Neural cell (in vitro differentiated cells): ENCODE measurements at regions not wholly inside any gene's neighbourhood (a gene's known extent, or its start where the extent isn't known, plus 50 kb on each side); places are given as distances from the start of the nearest gene placed in this dataset.

Experiments
- H2AFZ ChIP-seq: fragments of 200-600, 300-800 bp; sonication (generic), shearing (Covaris generic); 2 replicates; pipeline ENCODE4 v1.6.0; 2014; ENCODE audit warnings: low read depth, mild to moderate bottlenecking, antibody characterized with exemption, low read length, moderate library complexity
- H3F3A ChIP-seq: fragments of 200-600 bp; shearing (Covaris generic); 2 replicates; pipeline ENCODE4 v1.6.1; 2016; ENCODE audit warnings: mild to moderate bottlenecking, moderate library complexity, mixed read lengths, antibody characterized with exemption, low read length; ENCODE audit not compliant: insufficient read depth, poor library complexity, severe bottlenecking
- H3K27ac ChIP-seq: fragments of 200-600, 300-800 bp; sonication (generic), shearing (Covaris generic); 2 replicates; pipeline ENCODE4 v1.5.1; 2014; ENCODE audit warnings: mild to moderate bottlenecking, low read length, moderate library complexity
- H3K27me3 ChIP-seq: fragments of 300-800, 200-600 bp; sonication (generic), shearing (Covaris generic); 2 replicates; pipeline ENCODE4 v1.6.0; 2014; ENCODE audit warnings: mild to moderate bottlenecking, low read depth, low read length, moderate library complexity; ENCODE audit not compliant: insufficient read depth
- H3K36me3 ChIP-seq: fragments of 300-800, 200-600 bp; sonication (generic), shearing (Covaris generic); 2 replicates; pipeline ENCODE4 v1.5.1; 2014; ENCODE audit warnings: mild to moderate bottlenecking, antibody characterized with exemption, low read length, moderate library complexity; ENCODE audit not compliant: insufficient read depth
- H3K4me2 ChIP-seq: fragments of 300-800, 200-600 bp; sonication (generic), shearing (Covaris generic); 2 replicates; pipeline ENCODE4 v1.6.0; 2014; ENCODE audit warnings: mild to moderate bottlenecking, low read length
- H3K4me3 ChIP-seq: fragments of 300-800, 200-600 bp; sonication (generic), shearing (Covaris generic); 2 replicates; pipeline ENCODE4 v1.5.1; 2014; ENCODE audit warnings: mild to moderate bottlenecking, low read length, moderate library complexity
- H3K79me2 ChIP-seq: fragments of 200-600 bp; shearing (Covaris generic); replicated peaks from 2 replicates; pipeline ENCODE4 v1.6.0; 2014; ENCODE audit warnings: mild to moderate bottlenecking, low read length, moderate library complexity; ENCODE audit not compliant: insufficient read depth
- H3K9ac ChIP-seq: fragments of 300-800, 200-600 bp; sonication (generic), shearing (Covaris generic); 2 replicates; pipeline ENCODE4 v1.6.1; 2016; ENCODE audit warnings: mild to moderate bottlenecking, low read length, mixed read lengths
- H3K9me2 ChIP-seq: fragments of 200-600 bp; shearing (Covaris generic); 2 replicates; pipeline ENCODE4 v1.6.1; 2016; ENCODE audit warnings: mild to moderate bottlenecking, low read length, mixed read lengths; ENCODE audit not compliant: insufficient read depth
- H3K9me3 ChIP-seq: fragments of 200-600, 300-800 bp; sonication (generic), shearing (Covaris generic); 2 replicates; pipeline ENCODE4 v1.6.1; 2016; ENCODE audit warnings: mild to moderate bottlenecking, mixed run types, low read length, moderate library complexity, mixed read lengths
- H4K20me1 ChIP-seq: fragments of 200-600 bp; shearing (Covaris generic); 2 replicates; pipeline ENCODE4 v1.6.1; 2016; ENCODE audit warnings: mild to moderate bottlenecking, mixed run types; ENCODE audit not compliant: insufficient read depth
- CTCF ChIP-seq: fragments of 450-650 bp; IDR thresholded peaks from 2 replicates; pipeline ENCODE4 v1.5.1; 2014; ENCODE audit warnings: antibody characterized with exemption, mild to moderate bottlenecking, moderate library complexity; ENCODE audit not compliant: poor library complexity, severe bottlenecking
- EP300 ChIP-seq: fragments of 450-650 bp; conservative IDR thresholded peaks from 2 replicates; pipeline ENCODE4 v1.6.1; 2014; ENCODE audit warnings: antibody characterized with exemption, mild to moderate bottlenecking, moderate library complexity; ENCODE audit not compliant: poor library complexity, severe bottlenecking
- EZH2 ChIP-seq: fragments of 200-600, 300-800 bp; shearing (Covaris generic), sonication (generic); IDR thresholded peaks from 2 replicates; pipeline ENCODE4 v1.6.1; 2014; ENCODE audit warnings: antibody characterized with exemption, low read length, borderline replicate concordance, mild to moderate bottlenecking; ENCODE audit not compliant: insufficient read depth, poor library complexity, severe bottlenecking
- MXI1 ChIP-seq: fragments of 450-650 bp; conservative IDR thresholded peaks from 2 replicates; pipeline ENCODE4 v1.6.1; 2014; ENCODE audit warnings: antibody characterized with exemption, mild to moderate bottlenecking; ENCODE audit not compliant: poor library complexity, severe bottlenecking
- POLR2AphosphoS5 ChIP-seq: IDR thresholded peaks from 2 replicates; pipeline ENCODE4 v1.6.1; 2012
- RAD21 ChIP-seq: fragments of 450-650 bp; conservative IDR thresholded peaks from 2 replicates; pipeline ENCODE4 v1.6.1; 2014; ENCODE audit warnings: antibody characterized with exemption, mild to moderate bottlenecking, moderate library complexity
- REST ChIP-seq: IDR thresholded peaks from 2 replicates; pipeline ENCODE4 v1.6.1; 2012; ENCODE audit warnings: borderline replicate concordance
- SMC3 ChIP-seq: fragments of 450-650 bp; conservative IDR thresholded peaks from 2 replicates; pipeline ENCODE4 v1.6.1; 2014; ENCODE audit warnings: antibody characterized with exemption, mild to moderate bottlenecking, moderate library complexity; ENCODE audit not compliant: poor library complexity
- TAF1 ChIP-seq: IDR thresholded peaks from 2 replicates; pipeline ENCODE4 v1.6.1; 2012; ENCODE audit warnings: low read depth

- no peaks in the 10 kb centered on the region for H3K9me3 ChIP-seq
- no peaks in the 10 kb centered on the region for H4K20me1 ChIP-seq
- no peak overlapping the region for H3K9ac ChIP-seq
- TF ChIP-seq TAF1 = no peak
- H3K36me3 ChIP-seq = no peaks in the 10 kb centered on the region
- H3K27ac ChIP-seq = no peak overlapping the region
- no peak overlapping the region for H3K4me2 ChIP-seq
- H3K4me3 ChIP-seq = no peak overlapping the region
- no peaks in the 10 kb centered on the region for H3K9me2 ChIP-seq
- H3K27me3 ChIP-seq = no peaks in the 10 kb centered on the region
- no peaks in the 10 kb centered on the region for H3K79me2 ChIP-seq
- H3F3A ChIP-seq = no peaks in the 10 kb centered on the region
- H2AFZ ChIP-seq = no peak overlapping the region
Measured at GRCh38 chr2:188146888-188147287, 144.8 kb upstream of the GULP1 start.

- no peaks in the 10 kb centered on the region for H3K9me2 ChIP-seq
- TF ChIP-seq REST (no peak), POLR2AphosphoS5 (no peak), CTCF (no peak), RAD21 (no peak), MXI1 (no peak), EZH2 (no peak), TAF1 (no peak), SMC3 (no peak), EP300 (no peak)
- H2AFZ ChIP-seq = no peak overlapping the region
- H3K4me2 ChIP-seq = no peak overlapping the region
- no peak overlapping the region for H3K4me3 ChIP-seq
- no peaks in the 10 kb centered on the region for H3K36me3 ChIP-seq
- no peak overlapping the region for H3K27ac ChIP-seq
- H3K9ac ChIP-seq = no peak overlapping the region
- no peaks in the 10 kb centered on the region for H3K27me3 ChIP-seq
- H3K9me3 ChIP-seq = no peaks in the 10 kb centered on the region
- no peaks in the 10 kb centered on the region for H3K79me2 ChIP-seq
- H3F3A ChIP-seq = no peaks in the 10 kb centered on the region
- no peaks in the 10 kb centered on the region for H4K20me1 ChIP-seq
Measured at GRCh38 chr2:188151670-188152069, 140.0 kb upstream of the GULP1 start.

- Histone ChIP-seq H3K27me3 (no peaks in the 10 kb centered on the region), H2AFZ (no peak overlapping the region), H3K79me2 (no peaks in the 10 kb centered on the region), H3K9me3 (no peaks in the 10 kb centered on the region), H3F3A (no peaks in the 10 kb centered on the region), H3K9me2 (no peaks in the 10 kb centered on the region), H3K4me2 (no peak overlapping the region), H4K20me1 (no peaks in the 10 kb centered on the region), H3K4me3 (no peak overlapping the region), H3K27ac (no peak overlapping the region), H3K36me3 (no peaks in the 10 kb centered on the region), H3K9ac (no peak overlapping the region)
- no peak for TF ChIP-seq MXI1
Measured at GRCh38 chr2:188158337-188159100, 133.2 kb upstream of the GULP1 start.
